ENCODE measurements at regions not wholly inside any gene's neighbourhood (a gene's known extent, or its start where the extent isn't known, plus 50 kb on each side); places are given as distances from the start of the nearest gene placed in this dataset.

DNA sequence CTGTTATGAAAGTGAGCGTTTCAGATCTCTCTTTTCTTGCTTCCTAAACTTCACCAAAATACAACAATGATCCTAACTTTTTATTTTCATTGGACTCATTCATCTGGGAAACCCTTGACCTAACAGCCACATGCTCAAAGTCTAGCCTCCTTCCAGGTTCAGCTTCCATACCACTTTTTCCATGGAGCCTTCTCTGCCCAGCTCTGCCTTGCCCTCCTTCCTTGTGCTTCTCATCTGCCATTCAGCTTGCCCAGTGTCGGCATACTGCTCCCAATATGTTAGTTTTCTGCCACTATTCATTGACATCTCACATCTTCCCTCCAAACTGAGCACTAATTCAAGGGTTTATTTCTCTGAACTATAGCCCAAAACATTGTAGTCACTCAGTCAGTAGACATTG, 214.7 kb downstream of the RAD51AP2 start:
- no peak for DNase-seq (ENCODE audit: low spot score)

DNA sequence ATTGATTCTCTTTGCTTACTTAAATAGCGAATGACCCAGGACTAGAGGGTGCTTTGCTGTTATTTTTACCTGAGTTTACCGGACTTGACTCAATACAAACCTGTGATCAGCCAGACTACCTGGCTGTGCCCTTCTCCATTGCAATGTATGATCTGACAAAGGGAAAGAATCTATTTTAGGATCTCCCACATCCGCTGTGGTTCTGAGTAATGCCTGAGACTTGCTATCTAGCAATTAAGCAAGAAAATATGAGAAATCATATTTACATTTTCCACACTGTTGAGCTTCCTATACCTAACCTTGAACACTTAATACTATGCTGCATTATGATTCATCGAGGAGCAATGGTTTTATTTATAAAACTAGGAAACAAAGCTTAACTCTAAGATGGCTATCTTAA, 215.2 kb downstream of the RAD51AP2 start:
- DNase-seq (ENCODE audit: low spot score), result no peak

DNA sequence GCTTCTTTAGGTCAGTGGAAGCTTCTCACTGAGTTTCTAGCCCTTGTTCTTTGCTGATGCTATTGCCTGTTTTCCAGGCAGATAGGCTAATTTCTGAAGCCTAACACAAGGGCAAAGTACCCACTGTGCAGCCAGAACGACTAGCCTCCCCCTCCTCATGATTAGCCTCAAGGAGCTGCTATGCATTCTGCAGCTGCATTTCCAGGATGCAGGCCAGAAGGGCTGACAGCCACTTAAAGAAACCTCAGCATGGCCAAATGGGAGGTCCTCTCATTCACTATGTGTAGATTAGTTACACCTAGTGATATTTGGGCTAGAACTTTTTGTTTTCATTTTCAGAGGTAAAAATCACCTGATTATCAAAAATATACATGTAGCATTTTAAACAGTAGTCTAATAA, 216.0 kb downstream of the RAD51AP2 start:
- DNase-seq (ENCODE audit: low spot score), result no peak

DNA sequence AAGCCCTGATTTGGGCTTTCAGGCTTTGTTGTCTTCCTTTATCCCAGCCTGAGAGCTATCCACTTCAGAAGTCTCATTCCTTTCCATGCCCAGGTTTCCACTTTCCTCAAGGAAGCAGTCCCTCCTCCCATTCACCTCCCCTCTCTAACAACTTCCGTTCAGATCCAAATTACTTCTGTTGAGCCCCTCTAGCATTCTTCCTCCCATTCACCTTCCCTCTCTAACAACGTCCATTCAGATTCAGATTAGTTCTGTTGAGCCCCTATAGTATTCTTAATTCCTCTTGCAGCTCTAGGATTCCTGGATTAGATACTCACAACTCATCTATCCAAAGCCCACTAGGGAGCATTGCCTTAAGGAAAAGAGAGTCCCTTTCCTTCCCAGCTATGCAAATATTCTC, 216.8 kb downstream of the RAD51AP2 start:
- no peak for DNase-seq (ENCODE audit: low spot score)

DNA sequence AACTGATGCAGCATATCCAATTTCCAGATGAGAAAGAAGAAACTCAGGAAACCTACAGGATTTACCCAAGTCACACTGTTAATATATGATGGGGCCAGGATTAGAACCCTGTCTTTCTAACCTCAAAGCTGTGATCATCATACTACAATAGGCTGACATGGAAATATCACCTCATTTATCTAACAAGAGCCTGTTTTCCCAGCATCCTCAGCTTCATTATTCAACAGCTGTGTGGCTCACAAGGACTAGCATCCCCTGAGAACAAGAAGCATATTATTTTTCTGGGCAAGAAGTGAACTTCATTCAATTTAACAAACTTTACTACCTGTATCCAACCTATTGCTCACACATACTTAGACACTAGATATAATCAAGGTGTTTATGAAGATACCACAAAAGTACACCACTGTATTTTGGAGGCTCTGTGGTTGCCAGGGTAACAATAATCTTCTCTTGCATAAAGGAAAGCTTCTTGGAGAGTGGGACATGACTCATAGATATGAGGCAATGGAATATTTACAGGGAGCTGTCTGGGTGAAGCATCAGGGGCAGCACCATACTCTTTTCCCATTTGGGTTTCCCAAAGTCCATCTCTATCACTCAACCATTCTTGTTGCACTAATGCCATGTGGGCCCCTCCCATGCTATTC, 218.2 kb downstream of the RAD51AP2 start:
- DNase-seq (ENCODE audit: low spot score), result no peak

DNA sequence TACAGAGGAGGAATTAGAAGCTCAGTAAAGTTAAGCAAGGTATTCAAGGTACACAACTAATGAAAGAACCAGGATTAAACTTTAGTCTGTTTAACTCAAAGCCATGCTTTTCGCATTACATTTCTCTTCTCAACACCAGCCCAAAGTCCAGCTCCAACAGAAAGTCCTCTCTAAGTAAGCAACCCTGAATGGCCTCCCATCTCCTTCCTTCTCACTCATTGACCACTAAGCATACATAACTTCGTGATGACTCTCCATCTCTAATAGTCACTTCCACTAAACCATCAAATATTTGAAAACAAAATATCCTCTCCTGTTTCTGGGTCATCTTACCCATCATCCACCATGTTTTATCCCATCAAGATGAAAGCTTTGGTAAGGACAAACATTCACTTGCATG, 219.8 kb downstream of the RAD51AP2 start:
- DNase-seq (ENCODE audit: low spot score), result no peak

DNA sequence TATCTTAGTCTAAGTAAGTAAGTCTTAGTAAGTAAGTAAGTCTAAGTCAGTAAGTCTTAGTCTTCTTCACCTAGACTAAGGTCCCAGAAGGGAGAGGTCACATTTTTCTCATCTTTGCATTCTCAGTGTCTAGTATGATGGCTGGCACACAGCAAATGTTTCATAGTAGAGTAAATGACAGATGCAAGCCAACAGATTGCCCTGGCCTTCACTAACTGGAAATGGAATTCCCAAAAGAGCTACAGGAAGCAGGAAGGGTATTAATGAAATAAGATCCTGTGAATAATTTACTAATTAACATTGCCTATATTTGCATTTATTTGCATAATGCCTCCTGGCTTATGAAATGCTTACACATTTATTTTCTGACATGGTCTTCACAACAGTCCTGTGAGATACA, 221.6 kb downstream of the RAD51AP2 start:
- DNase-seq (ENCODE audit: low spot score), result no peak

DNA sequence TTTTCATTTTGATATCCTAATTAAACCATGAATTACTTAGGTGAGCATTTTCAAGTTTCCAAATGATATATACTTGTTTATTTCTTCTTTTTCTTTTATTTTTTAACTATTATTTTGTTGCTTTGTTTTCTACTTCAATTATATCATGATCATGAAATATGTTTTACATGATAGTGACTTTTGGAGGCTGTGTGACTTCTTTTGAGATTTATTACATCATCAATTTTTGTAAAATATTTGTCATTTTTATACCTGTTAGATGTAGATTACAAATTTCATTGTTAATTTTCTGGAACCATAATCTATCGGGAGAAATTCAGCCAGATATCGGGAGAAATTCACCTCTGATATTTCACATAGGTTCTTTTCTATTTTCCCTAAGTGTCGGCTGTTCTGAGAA, 228.6 kb downstream of the RAD51AP2 start:
- no peak for DNase-seq (ENCODE audit: low spot score)

DNA sequence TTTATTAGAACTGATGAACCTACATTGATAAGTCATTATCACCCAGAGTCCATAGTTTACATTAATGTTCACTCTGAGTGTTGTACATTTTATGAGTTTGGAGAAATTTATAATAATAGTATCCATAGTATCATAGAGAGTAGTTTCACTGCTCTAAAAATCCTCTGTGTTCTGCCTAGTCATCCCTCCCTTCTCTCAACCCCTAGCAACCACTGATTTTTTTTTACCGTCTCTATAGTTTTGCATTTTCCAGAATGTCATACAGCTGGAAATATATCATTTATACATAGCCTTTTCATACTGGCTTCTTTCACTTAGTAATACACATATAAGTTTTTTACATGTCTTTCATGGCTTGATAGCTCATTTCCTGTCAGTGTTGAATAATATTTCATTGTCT, 231.1 kb downstream of the RAD51AP2 start:
- no peak for DNase-seq (ENCODE audit: low spot score)

DNA sequence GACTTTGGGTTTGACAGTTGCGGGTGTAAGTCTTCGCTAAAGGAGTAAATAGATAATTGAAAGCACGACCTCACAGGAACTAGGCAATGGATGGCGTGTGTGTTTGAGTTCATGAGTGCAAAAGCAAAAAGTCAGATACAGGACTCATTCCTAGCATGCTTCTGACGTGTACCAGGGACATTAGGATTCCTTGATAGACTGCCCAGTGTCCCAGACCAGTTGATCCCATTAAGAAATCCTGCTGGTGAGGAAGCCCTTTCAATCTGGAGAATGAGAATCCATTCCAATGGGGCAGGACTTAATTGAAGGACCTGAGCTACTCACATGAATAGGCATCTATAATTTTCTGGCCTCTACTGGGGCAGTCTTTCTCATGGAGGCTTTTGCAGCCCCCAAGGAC, 235.4 kb downstream of the RAD51AP2 start:
- DNase-seq (ENCODE audit: low spot score), result no peak

DNA sequence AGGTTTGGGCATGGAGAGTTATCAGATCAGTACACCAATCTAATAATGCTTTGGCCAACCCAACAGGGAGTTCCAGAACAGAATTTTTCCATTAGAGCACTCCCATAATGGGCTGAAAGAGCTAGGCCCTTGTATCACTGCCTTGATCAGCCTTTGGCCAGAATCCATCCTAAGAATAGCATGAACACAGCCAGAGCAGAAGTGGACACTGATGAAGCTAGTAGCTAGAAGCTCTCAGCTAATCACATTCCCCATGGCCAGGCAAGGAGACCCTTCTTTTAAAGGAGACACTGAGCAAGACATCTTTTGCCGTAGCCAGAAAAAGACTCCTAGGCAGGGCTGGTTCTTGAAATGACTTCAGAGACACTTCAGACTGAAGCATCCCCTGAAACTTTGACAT, 236.0 kb downstream of the RAD51AP2 start:
- DNase-seq (ENCODE audit: low spot score), result no peak

DNA sequence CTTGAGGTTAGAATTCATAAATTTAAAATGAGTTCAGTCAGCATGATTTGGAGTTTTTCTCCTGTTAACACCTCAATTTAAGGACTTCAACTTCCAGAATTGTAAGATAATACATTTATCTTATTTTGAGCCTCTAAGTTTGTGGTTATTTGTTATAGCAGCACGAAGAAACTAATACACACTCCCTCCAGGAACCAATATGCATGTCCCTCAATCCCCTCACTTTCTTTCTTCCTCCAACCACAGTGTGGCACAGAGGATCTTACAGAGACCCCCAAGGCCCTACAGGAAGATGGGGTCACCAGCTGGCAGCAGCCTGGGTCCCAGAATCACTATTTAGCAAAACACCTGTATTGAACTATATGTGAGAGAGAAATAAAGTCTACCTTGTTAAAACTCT, 242.0 kb downstream of the RAD51AP2 start:
- no peak for DNase-seq (ENCODE audit: low spot score)

DNA sequence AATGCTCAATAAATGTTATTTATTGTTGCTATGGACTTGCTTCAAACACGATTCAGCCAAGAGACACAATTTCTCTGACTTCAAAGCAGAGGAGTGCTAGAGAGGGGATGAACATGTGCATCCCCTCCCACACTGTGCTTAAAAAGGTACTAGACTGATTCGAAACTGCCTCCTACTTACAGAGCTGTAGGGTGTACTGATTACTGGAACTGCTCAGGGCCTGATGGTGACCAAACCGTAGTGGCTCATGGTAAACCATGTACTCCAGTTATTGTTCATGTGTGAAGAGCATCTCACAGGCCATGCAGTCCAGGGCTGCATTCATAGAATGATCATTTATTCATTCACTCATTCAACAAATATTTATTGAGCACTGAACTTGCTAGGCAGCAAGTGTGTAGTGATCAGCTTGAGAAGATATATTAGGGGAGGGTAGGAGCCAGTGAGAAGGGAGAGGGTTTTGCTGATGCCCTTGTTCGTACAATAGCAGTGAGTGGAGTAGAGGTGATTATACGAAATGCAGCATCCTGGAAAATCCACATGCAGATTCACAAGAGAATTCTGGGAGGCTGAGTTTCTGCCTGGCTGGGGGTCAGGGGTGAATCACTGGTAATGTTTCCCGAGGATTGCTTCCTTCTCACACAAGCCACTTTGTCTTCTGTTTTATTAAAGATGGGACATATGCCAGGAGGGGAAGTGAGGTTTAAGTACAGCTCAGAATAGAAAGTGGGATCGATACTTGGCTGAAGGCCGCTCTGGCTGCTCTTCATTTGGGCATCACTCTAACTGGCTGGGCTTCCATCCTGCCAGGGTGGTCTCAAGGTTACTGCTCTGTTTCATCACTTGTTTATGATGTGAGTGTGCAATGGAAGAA, 245.4 kb downstream of the RAD51AP2 start:
- no peak for DNase-seq (ENCODE audit: low spot score)

DNA sequence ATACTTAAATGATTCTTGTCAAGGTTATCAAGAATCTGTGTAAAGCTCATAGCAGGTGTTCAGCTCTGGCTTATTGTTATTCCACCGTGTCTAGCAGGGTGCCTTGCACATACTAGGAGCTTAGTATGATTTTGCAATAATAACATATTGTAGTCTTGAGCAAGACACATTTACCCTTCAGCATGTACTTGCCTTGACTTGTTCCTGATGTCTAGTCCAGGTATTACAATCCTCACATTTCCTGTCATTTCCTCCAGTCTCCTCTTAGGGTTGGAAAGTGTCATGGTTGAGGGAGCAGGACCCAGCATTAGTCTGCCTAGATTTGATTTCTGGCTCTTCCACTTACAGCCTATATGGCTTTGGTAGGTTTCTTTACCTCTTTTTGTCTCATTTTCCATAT, 246.1 kb downstream of the RAD51AP2 start:
- DNase-seq (ENCODE audit: low spot score), result no peak

DNA sequence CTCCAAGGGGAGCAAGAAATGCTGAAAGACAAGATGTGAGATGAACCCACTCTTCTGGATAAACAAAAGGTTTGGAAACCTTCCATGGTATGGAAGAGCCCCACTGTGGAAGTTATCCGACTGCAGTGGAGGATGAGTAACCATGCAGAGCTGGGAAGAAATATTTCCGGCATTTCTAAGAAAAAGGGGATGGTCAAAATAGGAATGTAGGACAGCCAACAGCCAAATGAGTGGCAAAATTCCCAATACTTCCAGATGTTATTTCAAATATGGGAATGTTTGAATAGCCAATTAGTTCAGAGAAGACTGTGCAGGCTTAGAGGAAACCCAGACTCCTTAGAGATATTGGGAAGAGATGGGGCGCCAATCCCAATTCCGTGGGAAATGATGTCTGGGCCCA, 246.8 kb downstream of the RAD51AP2 start:
- DNase-seq (ENCODE audit: low spot score), result no peak

DNA sequence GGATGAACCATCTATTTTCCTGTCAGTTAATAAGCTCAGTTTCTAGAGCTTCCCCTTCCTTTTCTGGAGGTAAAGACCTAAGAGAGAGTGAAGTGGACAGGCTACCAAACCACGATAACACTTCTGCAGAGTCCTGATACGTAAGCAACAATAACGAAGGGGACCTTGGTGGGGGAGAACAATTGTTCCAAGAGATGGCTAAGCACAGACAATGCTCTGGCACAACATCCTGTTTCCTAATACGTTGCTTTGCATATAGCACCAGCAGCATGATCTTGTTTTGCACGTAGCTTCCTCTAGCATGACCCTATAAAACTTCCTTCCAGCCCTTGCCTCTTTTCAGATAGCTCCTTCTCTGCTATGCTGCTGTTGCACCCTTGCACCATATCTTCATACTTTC, 247.3 kb downstream of the RAD51AP2 start:
- no peak for DNase-seq (ENCODE audit: low spot score)

DNA sequence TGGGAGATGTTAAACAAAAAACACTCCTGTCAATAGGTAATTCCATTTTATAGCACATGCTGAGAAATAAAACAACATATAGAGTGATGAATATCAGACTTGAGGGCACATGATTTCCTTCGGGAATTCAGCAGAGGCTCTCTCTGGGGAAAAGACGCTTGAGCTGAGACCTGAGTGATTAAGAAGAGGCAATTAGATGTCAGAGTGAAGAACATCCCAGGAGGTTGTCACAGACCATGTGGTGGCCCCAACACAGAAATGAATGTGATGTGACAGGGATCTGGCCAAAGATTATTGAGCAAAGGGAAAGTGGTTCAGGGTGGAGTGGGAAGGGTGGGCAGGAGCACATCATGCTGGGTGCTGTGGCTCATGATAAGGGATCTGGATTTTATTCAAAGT, 254.7 kb downstream of the RAD51AP2 start:
- no peak for DNase-seq (ENCODE audit: low spot score)

DNA sequence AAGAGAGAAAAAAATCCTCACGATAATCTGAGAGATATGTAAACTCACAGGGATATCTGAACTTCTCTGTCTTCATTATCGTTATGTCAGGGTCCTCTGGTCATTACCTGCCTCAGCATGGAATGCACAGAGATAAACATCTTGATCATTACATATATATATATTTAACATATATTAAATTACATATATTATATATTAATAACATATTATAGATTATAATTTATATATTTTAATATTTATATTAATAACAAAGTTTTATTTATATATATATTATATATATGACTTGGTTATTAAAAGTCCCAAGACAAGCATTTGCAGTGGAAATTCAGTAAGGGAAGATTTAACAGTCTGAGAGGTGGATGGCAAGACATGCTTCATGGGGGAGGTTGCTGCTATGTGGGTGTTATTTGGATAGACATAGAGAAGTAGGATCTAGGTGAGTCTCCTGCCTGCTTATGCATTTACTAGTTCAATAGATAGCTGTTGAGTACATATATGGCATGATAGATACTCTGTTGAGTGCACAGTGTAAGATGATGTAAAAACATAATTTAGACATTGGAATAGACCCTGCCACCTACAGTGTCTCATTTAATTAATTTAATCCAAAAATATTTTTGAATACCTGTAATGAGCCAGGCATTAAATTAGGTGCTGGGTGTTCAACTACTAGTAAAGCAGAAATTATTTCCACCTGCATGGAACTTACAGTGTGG, 255.2 kb downstream of the RAD51AP2 start:
- DNase-seq (ENCODE audit: low spot score), result no peak

DNA sequence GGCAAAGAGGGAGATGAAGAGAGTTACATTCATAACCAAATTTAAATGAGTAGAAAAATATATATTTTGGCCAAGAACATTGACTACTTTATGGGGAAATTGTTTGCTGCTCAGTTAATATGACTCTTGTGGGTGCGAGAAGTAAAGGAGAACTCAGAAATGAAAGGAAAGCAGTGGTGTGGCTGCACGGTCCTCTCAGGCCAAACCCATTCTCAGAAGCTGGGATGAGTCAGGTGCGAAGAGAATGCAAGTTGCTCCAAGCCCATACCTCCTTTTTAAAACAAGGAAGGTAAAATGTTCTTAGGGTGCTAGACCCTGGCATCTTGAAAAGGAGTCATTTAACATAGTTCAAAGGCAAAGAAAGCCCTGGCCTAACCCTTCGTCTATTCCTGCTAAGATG, 258.6 kb downstream of the RAD51AP2 start:
- DNase-seq (ENCODE audit: low spot score), result no peak

DNA sequence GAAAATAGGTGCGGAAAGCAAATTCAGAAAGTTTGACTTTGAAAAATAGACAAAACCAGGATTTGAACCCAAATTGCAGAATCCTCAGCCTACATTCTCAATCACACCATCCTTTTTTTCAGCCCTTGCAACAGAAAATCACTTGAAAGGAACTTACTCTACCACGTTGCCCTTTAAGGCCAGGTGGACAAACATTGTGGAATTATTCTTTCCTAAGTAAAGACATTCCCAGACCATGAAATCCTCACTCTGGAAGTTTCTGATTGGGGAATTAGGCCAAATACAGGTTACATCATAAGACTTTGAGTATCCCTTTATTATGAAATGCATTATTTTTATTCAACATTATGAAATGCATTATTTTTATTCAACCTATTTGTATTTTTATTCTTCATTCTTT, 259.4 kb downstream of the RAD51AP2 start:
- no peak for DNase-seq (ENCODE audit: low spot score)

DNA sequence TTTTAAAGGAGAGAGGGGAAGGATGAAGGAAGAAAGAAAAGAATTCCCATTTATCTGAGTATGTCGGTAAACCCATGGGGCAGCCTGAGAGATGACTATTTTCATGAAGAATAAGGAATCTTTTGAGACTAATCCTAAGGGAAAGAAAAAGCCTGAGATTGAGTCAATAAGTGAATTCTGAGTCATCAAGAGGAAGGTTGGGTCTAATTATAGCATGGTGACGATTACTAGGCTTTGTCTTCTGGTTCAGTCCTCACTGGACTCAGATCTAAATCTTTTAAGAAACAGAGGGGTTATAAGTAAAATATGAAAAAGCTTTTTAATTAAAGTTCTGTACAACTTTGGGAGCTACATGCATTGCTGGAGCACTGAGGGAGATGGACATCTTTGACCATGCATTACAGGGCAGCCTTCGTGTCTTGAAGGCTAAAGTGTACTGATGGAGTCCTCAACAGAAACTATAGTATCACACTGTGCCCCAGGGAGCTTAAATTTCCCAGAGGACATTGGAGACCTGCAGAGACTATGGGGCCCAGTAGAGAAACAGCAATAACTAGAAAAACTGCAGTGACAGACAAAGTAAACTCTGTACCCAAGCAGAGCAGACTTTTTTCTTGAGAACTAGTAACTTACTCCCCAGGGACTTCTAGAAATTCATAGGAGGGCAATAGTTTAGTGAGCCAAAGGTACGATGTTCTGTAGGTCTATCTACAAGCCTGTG, 260.9 kb downstream of the RAD51AP2 start:
- no peak for DNase-seq (ENCODE audit: low spot score)

DNA sequence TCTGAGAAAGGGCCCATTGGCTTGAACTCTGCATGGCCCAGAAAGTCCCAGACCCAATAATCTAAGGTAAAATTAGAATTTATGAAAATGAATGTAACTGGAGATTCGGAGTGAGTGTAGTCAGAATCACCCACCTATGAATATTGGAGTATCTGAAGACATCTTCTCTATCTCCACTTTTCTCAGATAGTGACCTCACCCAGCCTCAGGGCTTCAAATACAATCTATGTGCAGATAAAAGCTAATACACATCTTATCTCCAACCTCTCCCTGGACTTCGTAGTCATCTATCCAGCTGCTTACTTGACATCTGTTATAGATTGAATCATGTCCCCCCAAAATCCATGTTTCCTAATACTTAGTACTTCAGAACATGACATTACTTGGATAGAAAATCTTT, 263.2 kb downstream of the RAD51AP2 start:
- no peak for DNase-seq (ENCODE audit: low spot score)

DNA sequence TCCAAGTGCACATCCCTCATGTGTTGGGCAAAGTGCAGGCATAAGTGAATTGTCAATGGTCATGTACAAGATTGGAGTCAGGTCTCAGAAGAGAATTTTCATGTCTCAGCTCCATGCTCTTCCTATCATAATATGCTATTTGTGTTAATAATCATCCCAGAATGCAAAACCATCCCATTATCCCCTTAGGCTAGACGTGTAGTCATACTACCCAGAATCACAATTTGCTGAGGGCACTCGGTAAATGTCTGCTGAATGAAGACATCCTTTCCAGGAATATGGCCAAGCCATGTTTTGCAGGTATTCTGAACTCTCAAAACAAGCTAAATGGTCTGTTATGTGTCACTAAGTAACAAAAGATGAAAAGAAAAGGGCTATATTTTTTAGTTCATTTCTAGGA, 263.8 kb downstream of the RAD51AP2 start:
- DNase-seq (ENCODE audit: low spot score), result no peak
